BE2C (cell line): ENCODE measurements at regions not wholly inside any gene's neighbourhood (a gene's known extent, or its start where the extent isn't known, plus 50 kb on each side); places are given as distances from the start of the nearest gene placed in this dataset.

Source experiments
- DNase-seq: peaks from one replicate; pipeline ENCODE4 v3.0.0-alpha.2; 2020
- H3K27me3 ChIP-seq: fragments of 250-450 bp; sonication (Bioruptor Pico); 2 replicates; pipeline ENCODE4 v1.5.1; 2020; ENCODE audit warnings: mild to moderate bottlenecking
- H3K36me3 ChIP-seq: fragments of 250-450 bp; sonication (Bioruptor Pico); 2 replicates; pipeline ENCODE4 v1.5.1; 2020; ENCODE audit warnings: mild to moderate bottlenecking
- H3K4me1 ChIP-seq: fragments of 250-450 bp; sonication (Bioruptor Pico); 2 replicates; pipeline ENCODE4 v1.5.1; 2020
- H3K4me3 ChIP-seq: 2 replicates; pipeline ENCODE4 v1.5.1; 2011; ENCODE audit warnings: low read depth, low read length
- H3K9me3 ChIP-seq: fragments of 250-450 bp; sonication (Bioruptor Pico); 2 replicates; pipeline ENCODE4 v1.5.1; 2020
- TF ChIP-seq, protein P1 (sequence below): IDR thresholded peaks from 2 replicates; pipeline ENCODE4 v1.5.1; 2012; ENCODE audit warnings: mild to moderate bottlenecking, low read depth, low read length

DNA sequence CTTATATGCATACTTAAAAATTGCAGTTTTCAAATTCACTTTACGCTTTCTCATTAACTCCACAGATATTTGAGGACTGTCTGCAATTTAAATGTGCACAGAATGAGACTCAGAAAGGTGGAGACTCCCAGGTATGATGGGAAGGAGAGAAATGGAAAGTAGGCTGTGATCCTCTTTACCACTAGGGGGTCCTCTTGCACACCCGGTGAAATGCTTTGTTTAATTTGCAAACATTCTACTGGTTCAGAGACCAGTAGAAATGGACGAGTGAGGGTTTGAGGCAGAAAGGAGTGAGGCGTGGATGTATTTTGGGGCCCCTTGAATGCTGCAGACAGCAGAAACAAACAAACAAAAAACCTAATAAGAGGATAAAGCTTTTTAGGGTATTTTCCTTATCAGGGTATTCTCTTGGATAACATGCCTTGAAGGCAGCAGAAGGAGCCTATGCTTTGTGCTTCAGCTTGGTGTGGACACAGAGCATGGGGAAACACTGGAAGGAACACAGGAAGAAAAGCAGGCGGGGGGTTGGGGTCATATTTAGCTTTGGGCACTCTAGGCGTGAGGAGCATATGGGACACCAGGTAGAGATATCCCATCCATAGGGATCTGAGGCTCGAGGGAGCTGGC, 410.1 kb downstream of the DMRT2 start:
- DNase-seq, result no peak

DNA sequence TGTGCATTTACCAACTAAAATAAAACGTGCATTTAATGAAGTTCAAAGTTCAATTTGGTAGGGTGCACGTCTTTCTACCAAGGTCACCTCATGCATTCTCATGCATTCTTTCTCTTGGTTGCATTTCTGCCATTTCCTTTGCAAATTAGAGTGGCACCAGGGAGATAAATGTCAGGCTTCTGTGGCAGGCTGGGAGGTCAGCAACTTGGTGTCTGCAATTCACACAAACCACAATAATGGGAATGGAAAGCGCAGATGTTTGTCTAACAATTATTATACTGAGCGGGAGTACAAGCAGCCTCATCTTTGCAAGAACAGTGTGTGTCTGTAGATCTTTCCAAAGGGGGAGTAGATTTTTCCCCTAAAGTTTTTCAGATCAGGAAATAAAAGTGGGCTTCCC, 411.7 kb downstream of the DMRT2 start:
- no peaks in the 10 kb centered on the region for H3K9me3 ChIP-seq
- H3K4me3 ChIP-seq, result no peak overlapping the region
- no peaks in the 10 kb centered on the region for H3K36me3 ChIP-seq
- TF ChIP-seq, protein P1, sequence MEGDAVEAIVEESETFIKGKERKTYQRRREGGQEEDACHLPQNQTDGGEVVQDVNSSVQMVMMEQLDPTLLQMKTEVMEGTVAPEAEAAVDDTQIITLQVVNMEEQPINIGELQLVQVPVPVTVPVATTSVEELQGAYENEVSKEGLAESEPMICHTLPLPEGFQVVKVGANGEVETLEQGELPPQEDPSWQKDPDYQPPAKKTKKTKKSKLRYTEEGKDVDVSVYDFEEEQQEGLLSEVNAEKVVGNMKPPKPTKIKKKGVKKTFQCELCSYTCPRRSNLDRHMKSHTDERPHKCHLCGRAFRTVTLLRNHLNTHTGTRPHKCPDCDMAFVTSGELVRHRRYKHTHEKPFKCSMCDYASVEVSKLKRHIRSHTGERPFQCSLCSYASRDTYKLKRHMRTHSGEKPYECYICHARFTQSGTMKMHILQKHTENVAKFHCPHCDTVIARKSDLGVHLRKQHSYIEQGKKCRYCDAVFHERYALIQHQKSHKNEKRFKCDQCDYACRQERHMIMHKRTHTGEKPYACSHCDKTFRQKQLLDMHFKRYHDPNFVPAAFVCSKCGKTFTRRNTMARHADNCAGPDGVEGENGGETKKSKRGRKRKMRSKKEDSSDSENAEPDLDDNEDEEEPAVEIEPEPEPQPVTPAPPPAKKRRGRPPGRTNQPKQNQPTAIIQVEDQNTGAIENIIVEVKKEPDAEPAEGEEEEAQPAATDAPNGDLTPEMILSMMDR, result no peak
- no peaks in the 10 kb centered on the region for H3K4me1 ChIP-seq
- no peak for DNase-seq
- H3K27me3 ChIP-seq, result no peaks in the 10 kb centered on the region

More for the DNA sequence above, 410.1 kb downstream of the DMRT2 start:
- Histone ChIP-seq H3K4me3 (no peak overlapping the region), H3K4me1 (no peaks in the 10 kb centered on the region), H3K36me3 (no peaks in the 10 kb centered on the region), H3K27me3 (no peaks in the 10 kb centered on the region), H3K9me3 (no peaks in the 10 kb centered on the region)
- TF ChIP-seq, protein P1, result peak; percentile 12; the same call in 1 of the 2 replicates

DNA sequence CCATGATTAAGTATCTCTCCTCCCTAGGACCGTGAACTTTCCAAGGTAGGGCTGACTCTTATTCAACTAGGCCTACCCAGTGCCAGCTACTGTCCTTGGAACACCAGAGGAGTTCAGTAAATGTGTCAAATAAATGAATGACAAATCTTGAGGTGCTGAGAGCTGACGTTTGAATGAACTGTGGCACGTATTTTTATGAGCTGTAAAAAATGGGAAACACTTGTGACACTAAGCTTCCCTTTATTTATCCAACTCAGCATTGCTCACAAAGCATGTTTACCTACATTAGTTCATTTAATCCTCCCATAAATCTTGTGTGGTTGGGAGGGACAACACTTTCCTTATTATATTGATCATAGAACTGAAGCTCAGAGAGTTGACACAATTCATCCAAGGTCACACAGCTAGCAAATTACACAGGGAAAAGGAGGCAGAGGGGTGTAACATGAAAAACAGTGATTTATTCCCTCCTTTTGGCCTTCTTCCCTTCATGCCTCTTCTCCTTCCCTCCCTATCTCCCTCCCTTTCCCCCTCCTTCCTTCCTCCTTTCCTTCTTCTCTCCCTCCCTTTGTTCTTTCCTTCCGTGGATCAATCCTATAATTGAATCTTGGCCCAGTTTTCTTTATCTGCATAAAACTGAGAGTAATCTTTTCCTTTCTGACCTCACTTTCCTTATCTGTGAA, 412.6 kb downstream of the DMRT2 start:
- DNase-seq, result no peak
- TF ChIP-seq, protein P1, result no peak

DNA sequence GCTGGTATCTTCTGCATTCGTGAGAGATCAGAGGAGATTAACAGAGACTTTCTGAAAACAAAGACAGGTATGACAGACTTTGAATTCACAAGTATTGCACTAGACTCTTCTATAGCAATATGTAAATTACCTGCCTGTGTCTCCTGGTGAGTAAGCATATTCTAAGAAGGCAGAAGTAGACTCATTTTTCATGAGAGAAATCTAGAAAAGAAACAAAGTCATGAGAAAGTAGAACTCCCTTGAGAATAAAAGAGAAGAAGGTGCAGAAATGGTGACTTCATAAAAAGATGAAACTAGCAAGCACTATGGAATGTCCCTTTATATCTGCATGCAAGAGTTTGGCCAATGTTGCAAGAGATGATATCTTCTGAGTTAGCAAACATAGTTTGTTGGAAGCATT, 419.8 kb downstream of the DMRT2 start:
- TF ChIP-seq, protein P1, result no peak
- no peaks in the 10 kb centered on the region for H3K27me3 ChIP-seq
- H3K4me1 ChIP-seq, result no peaks in the 10 kb centered on the region
- H3K9me3 ChIP-seq, result no peaks in the 10 kb centered on the region; the same call in 1 of the 2 replicates
- no peak overlapping the region for H3K4me3 ChIP-seq
- no peak for DNase-seq
- H3K36me3 ChIP-seq, result no peaks in the 10 kb centered on the region

More for the DNA sequence above, 412.6 kb downstream of the DMRT2 start:
- no peaks in the 10 kb centered on the region for H3K9me3 ChIP-seq
- H3K27me3 ChIP-seq, result no peaks in the 10 kb centered on the region
- no peaks in the 10 kb centered on the region for H3K4me1 ChIP-seq
- no peaks in the 10 kb centered on the region for H3K36me3 ChIP-seq
- no peak overlapping the region for H3K4me3 ChIP-seq

DNA sequence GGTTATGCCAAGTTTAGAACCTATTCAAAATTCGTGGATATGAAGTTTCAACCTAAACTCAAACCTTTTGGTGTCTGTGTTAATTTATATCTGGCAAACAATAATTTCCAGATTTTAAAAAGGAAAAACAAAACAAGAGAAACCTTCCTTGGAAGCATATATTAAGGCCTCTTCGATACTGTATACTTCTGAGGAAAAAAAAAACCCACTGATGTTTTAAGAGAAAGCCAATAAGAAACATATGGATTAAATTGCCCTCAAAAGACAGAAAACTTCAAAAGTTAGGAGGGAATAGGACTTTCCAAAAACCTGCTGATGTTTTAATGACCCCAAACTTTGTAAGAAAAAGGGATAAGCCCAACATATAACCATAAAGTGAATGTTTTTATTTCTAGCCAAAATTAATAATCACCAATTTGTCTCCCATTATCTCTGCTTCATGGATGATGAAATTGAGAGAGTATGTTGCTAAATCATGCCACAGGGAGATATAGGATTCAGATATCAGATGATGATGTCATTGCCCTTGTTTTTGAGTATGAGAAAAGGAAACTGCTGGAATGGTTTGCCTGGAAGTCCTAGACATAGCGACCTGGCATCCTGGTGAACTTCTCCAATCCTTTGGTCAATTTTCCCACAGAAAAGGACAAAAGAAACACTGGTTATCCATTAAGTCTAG, 423.9 kb downstream of the DMRT2 start:
- Histone ChIP-seq H3K27me3 (no peaks in the 10 kb centered on the region), H3K4me1 (no peaks in the 10 kb centered on the region), H3K9me3 (no peaks in the 10 kb centered on the region; the same call in 1 of the 2 replicates), H3K4me3 (no peak overlapping the region), H3K36me3 (no peaks in the 10 kb centered on the region)
- DNase-seq, result no peak
- TF ChIP-seq, protein P1, result no peak
